ENCODE measurements at regions not wholly inside any gene's neighbourhood (a gene's known extent, or its start where the extent isn't known, plus 50 kb on each side); places are given as distances from the start of the nearest gene placed in this dataset.

- TF ChIP-seq CTCF (IDR thresholded peaks at IDR 0.05) (no peak), SIN3A (IDR thresholded peaks at IDR 0.05; ENCODE audit: borderline replicate concordance, low read depth, low read length) (no peak), MAX (IDR thresholded peaks at IDR 0.05; ENCODE audit: low read depth) (no peak), RCOR1 (IDR thresholded peaks at IDR 0.05; ENCODE audit: low read length) (no peak), EP300 (IDR thresholded peaks at IDR 0.05; ENCODE audit: borderline replicate concordance in 1 of 2, low read depth in 1 of 2, low read length in 1 of 2) (no peak), TAF1 (IDR thresholded peaks at IDR 0.05; ENCODE audit: borderline replicate concordance, low read depth, low read length) (no peak), REST (IDR thresholded peaks at IDR 0.05; ENCODE audit: low read depth, low read length) (no peak), POLR2AphosphoS5 (IDR thresholded peaks at IDR 0.05; ENCODE audit: low read depth, low read length) (no peak), SMC3 (IDR thresholded peaks at IDR 0.05; ENCODE audit: low read depth, low read length) (no peak), GABPA (IDR thresholded peaks at IDR 0.05; ENCODE audit: low read depth) (no peak), JUND (IDR thresholded peaks at IDR 0.05) (no peak), EZH2phosphoT487 (IDR thresholded peaks at IDR 0.05; ENCODE audit: borderline replicate concordance, low read depth) (no peak), USF1 (IDR thresholded peaks at IDR 0.05; ENCODE audit: borderline replicate concordance, low read depth) (no peak)
Measured at GRCh38 chr3:168647582-168647981, 551.9 kb upstream of the GOLIM4 start.

All from SK-N-SH (cell line).